Mesenchymal stem cell (in vitro differentiated cells and primary cell): ENCODE measurements at regions not wholly inside any gene's neighbourhood (a gene's known extent, or its start where the extent isn't known, plus 50 kb on each side); places are given as distances from the start of the nearest gene placed in this dataset.

ENCODE experiments used
- DNase-seq: peaks from one replicate; pipeline ENCODE4 v3.0.0-alpha.2; 2013
- H2AFZ ChIP-seq: one replicate; pipeline ENCODE4 v1.6.1; 2013; ENCODE audit warnings: low read depth, mild to moderate bottlenecking, control low read depth, inconsistent platforms, low read length, moderate library complexity
- H2AK5ac ChIP-seq: 2 replicates; pipeline ENCODE4 v1.6.1; 2013; ENCODE audit warnings: low read length, moderate library complexity, mild to moderate bottlenecking, inconsistent platforms; ENCODE audit not compliant: severe bottlenecking
- H2BK120ac ChIP-seq: one replicate; pipeline ENCODE4 v1.6.1; 2013; ENCODE audit warnings: low read depth, mild to moderate bottlenecking, inconsistent platforms, low read length, moderate library complexity
- H2BK12ac ChIP-seq, 2 experiments: one replicate each; pipeline ENCODE4 v1.6.1; 2013; ENCODE audit warnings: inconsistent platforms in 2 of 2, low read length in 2 of 2, mild to moderate bottlenecking in 2 of 2, moderate library complexity in 2 of 2, control low read depth in 1 of 2
- H2BK15ac ChIP-seq: one replicate; pipeline ENCODE4 v1.6.1; 2013; ENCODE audit warnings: mild to moderate bottlenecking, low read depth, inconsistent platforms; ENCODE audit not compliant: poor library complexity, severe bottlenecking
- H2BK5ac ChIP-seq: 2 replicates; pipeline ENCODE4 v1.6.1; 2013; ENCODE audit warnings: low read depth, mild to moderate bottlenecking, low read length, control low read depth, inconsistent platforms; ENCODE audit not compliant: poor library complexity, severe bottlenecking
- H3K14ac ChIP-seq, 2 experiments: one replicate each; pipeline ENCODE4 v1.6.1; 2013; ENCODE audit warnings: inconsistent platforms in 2 of 2, low read length in 2 of 2, control low read depth in 1 of 2, mild to moderate bottlenecking in 1 of 2, moderate library complexity in 1 of 2
- H3K18ac ChIP-seq, 2 experiments: one replicate each; pipeline ENCODE4 v1.6.1; 2013; ENCODE audit warnings: inconsistent platforms in 2 of 2, low read length in 2 of 2, control low read depth in 1 of 2, low read depth in 1 of 2, mild to moderate bottlenecking in 1 of 2
- H3K23ac ChIP-seq, 2 experiments: one replicate each; pipeline ENCODE4 v1.6.1; 2013; ENCODE audit warnings: inconsistent platforms in 2 of 2, low read length in 2 of 2, mild to moderate bottlenecking in 2 of 2, moderate library complexity in 2 of 2, control low read depth in 1 of 2
- H3K27ac ChIP-seq: 2 replicates; pipeline ENCODE4 v1.5.1; 2013; ENCODE audit warnings: mild to moderate bottlenecking, moderate library complexity, low read length, control low read depth, inconsistent platforms; ENCODE audit not compliant: poor library complexity, severe bottlenecking
- H3K27me3 ChIP-seq, 2 experiments: 2 replicates each; pipeline versions ENCODE4 v1.6.1 to v1.7.0; 2013; ENCODE audit warnings: low read length in 2 of 2, mild to moderate bottlenecking in 2 of 2, moderate library complexity in 2 of 2, control low read depth in 1 of 2, inconsistent platforms in 1 of 2; ENCODE audit not compliant: control insufficient read depth in 1 of 2, insufficient read depth in 1 of 2
- H3K36me3 ChIP-seq, 2 experiments: 2 replicates each; pipeline versions ENCODE4 v1.6.1 to v1.7.0; 2013; ENCODE audit warnings: low read length in 2 of 2, control low read depth in 1 of 2, inconsistent platforms in 1 of 2, low read depth in 1 of 2, mild to moderate bottlenecking in 1 of 2; ENCODE audit not compliant: insufficient read depth in 2 of 2, control insufficient read depth in 1 of 2
- H3K4ac ChIP-seq, 2 experiments: one replicate each; pipeline ENCODE4 v1.6.1; 2013; ENCODE audit warnings: inconsistent platforms in 2 of 2, low read length in 2 of 2, mild to moderate bottlenecking in 2 of 2, moderate library complexity in 2 of 2, control low read depth in 1 of 2, low read depth in 1 of 2
- H3K4me1 ChIP-seq: 2 replicates; pipeline ENCODE4 v1.6.1; 2013; ENCODE audit warnings: low read depth, low read length, control low read depth; ENCODE audit not compliant: control insufficient read depth, insufficient read depth
- H3K4me2 ChIP-seq: 2 replicates; pipeline ENCODE4 v1.6.1; 2013; ENCODE audit warnings: low read length, mild to moderate bottlenecking, inconsistent platforms; ENCODE audit not compliant: poor library complexity, severe bottlenecking
- H3K4me3 ChIP-seq, 2 experiments: 2 replicates each; pipeline versions ENCODE4 v1.5.1 to v1.7.0; 2013; ENCODE audit warnings: low read length in 2 of 2, mild to moderate bottlenecking in 2 of 2, control low read depth in 1 of 2, low read depth in 1 of 2; ENCODE audit not compliant: insufficient read depth in 1 of 2
- H3K79me1 ChIP-seq: replicated peaks from 2 replicates; pipeline ENCODE4 v1.6.1; 2013; ENCODE audit warnings: mild to moderate bottlenecking, control low read depth, low read length, inconsistent platforms; ENCODE audit not compliant: poor library complexity, severe bottlenecking
- H3K9ac ChIP-seq: 2 replicates; pipeline ENCODE4 v1.7.0; 2013; ENCODE audit warnings: mild to moderate bottlenecking, low read length, moderate library complexity
- H3K9me3 ChIP-seq: 2 replicates; pipeline ENCODE4 v1.7.0; 2013; ENCODE audit warnings: mild to moderate bottlenecking, low read length; ENCODE audit not compliant: control insufficient read depth
- H4K8ac ChIP-seq: one replicate; pipeline ENCODE4 v1.6.1; 2013; ENCODE audit warnings: inconsistent platforms, mild to moderate bottlenecking, low read length, moderate library complexity
- H4K91ac ChIP-seq: one replicate; pipeline ENCODE4 v1.6.1; 2013; ENCODE audit warnings: mild to moderate bottlenecking, low read length, inconsistent platforms
- WGBS: methylation state at CpG from one replicate; pipeline ENCODE4 v1.1.7; 2013; ENCODE audit warnings: mixed read lengths; 5-methylcytosine and 5-hydroxymethylcytosine counted together

DNA sequence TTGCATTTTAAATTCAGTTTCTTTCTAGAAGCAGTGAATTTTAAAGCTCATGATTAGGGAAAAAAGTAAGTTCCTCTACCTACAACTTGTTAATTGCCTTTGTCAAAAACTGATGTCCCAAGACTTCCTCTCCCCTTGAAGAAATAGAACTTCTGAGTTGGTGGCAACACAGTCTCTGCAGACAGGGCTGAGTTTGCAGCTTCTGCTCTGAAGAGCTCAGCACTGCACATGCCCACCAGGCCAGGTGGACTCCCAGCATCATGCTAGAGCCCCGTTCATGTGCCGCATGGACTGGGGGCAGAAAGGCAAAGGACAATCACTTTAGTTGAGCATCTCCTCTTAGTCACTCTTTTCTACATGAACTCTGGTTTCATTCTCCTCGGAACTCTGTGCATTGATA lies 620.1 kb downstream of the VRK1 start:
- no peak overlapping the region for H2AFZ ChIP-seq
- no peak overlapping the region for H3K9ac ChIP-seq
- no peak overlapping the region for H2AK5ac ChIP-seq
- H4K91ac ChIP-seq, result no peak overlapping the region
- no peak overlapping the region for H2BK120ac ChIP-seq
- no peak overlapping the region for H3K27ac ChIP-seq
- peaks cover 3 to 31% of the 10 kb centered on the region in 2 experiments for H3K27me3 ChIP-seq
- no peak overlapping the region for H3K4me2 ChIP-seq
- H3K36me3 ChIP-seq, result no peaks in the 10 kb centered on the region
- no peaks in the 10 kb centered on the region for H3K4me1 ChIP-seq
- H2BK15ac ChIP-seq, result no peak overlapping the region
- H3K23ac ChIP-seq, result no peak overlapping the region
- H3K79me1 ChIP-seq, result no peaks in the 10 kb centered on the region
- H3K18ac ChIP-seq, result no peak overlapping the region
- no peak overlapping the region for H2BK5ac ChIP-seq
- H3K4ac ChIP-seq, result no peak overlapping the region
- no peak overlapping the region for H4K8ac ChIP-seq
- no peak overlapping the region for H3K4me3 ChIP-seq
- no peaks in the 10 kb centered on the region for H3K9me3 ChIP-seq
- WGBS, result 100% methylated on average over 2 of the region's 3 CpGs
- no peak overlapping the region for H2BK12ac ChIP-seq
- no peak for DNase-seq
- H3K14ac ChIP-seq, result no peak overlapping the region

DNA sequence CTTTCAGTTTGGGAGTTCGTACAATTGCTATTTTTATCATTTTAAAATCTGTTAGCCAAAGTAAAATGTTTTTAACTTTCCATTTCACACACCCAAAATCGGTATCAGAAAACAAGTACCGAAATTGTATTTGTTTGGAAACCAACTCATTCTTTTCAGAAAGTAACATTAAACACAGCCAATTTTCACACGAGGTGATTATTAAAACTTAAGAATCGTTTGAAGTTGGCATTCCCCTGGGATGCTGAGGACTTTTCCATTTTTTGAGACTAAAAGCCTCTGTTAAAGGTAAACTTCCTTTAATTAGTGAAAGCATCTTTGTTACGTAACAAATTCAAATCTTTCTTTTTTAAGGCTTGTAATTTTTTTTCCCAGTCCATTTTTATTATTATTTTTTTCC lies 623.0 kb downstream of the VRK1 start:
- Histone ChIP-seq H2AK5ac (no peak overlapping the region), H3K23ac (no peak overlapping the region), H3K9ac (no peak overlapping the region), H2BK15ac (no peak overlapping the region), H3K4ac (no peak overlapping the region), H3K9me3 (no peaks in the 10 kb centered on the region), H2BK120ac (no peak overlapping the region), H3K4me2 (no peak overlapping the region), H2BK12ac (no peak overlapping the region), H3K18ac (no peak overlapping the region), H3K79me1 (no peaks in the 10 kb centered on the region), H3K4me1 (no peaks in the 10 kb centered on the region), H3K36me3 (no peaks in the 10 kb centered on the region), H4K91ac (no peak overlapping the region), H3K27me3 (peaks cover 0 to 6% of the 10 kb centered on the region in 2 experiments), H3K4me3 (no peak overlapping the region), H2AFZ (no peak overlapping the region), H4K8ac (no peak overlapping the region), H2BK5ac (no peak overlapping the region), H3K14ac (no peak overlapping the region), H3K27ac (no peak overlapping the region)
- no peak for DNase-seq
- WGBS, result 73% methylated on average over 4 of the region's 6 CpGs

DNA sequence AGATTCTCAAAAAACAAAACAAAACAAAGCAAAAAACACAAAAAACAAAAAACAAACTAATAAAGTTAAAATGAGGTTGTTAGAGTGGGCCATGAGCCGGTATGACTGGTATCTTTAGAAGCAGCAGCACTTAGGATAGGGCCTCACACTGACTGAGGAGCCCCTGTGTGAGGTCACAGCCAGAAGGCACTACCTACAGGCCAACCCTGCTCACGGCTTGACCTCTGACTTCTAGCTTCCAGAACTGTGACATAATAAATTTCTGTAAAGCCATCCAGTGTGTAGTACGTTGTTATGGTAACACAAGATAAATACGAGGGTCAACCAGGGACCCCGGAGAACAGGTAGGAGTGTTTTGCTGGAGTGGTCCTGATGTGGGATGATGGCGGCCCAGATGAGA lies 629.6 kb downstream of the VRK1 start:
- Histone ChIP-seq H2AFZ (no peak overlapping the region), H2BK15ac (no peak overlapping the region), H3K4ac (no peak overlapping the region), H3K14ac (no peak overlapping the region), H3K18ac (no peak overlapping the region), H2AK5ac (no peak overlapping the region), H3K27ac (no peak overlapping the region), H2BK5ac (no peak overlapping the region), H3K4me3 (no peak overlapping the region), H3K27me3 (no peaks in the 10 kb centered on the region), H3K4me1 (no peaks in the 10 kb centered on the region), H3K79me1 (no peaks in the 10 kb centered on the region), H3K4me2 (no peak overlapping the region), H3K36me3 (no peaks in the 10 kb centered on the region), H4K91ac (no peak overlapping the region), H2BK120ac (no peak overlapping the region), H3K23ac (no peak overlapping the region), H4K8ac (no peak overlapping the region), H3K9ac (no peak overlapping the region), H3K9me3 (peaks cover 11% of the 10 kb centered on the region), H2BK12ac (no peak overlapping the region)
- no peak for DNase-seq
- WGBS, result 79% methylated on average over 6 of the region's 6 CpGs

DNA sequence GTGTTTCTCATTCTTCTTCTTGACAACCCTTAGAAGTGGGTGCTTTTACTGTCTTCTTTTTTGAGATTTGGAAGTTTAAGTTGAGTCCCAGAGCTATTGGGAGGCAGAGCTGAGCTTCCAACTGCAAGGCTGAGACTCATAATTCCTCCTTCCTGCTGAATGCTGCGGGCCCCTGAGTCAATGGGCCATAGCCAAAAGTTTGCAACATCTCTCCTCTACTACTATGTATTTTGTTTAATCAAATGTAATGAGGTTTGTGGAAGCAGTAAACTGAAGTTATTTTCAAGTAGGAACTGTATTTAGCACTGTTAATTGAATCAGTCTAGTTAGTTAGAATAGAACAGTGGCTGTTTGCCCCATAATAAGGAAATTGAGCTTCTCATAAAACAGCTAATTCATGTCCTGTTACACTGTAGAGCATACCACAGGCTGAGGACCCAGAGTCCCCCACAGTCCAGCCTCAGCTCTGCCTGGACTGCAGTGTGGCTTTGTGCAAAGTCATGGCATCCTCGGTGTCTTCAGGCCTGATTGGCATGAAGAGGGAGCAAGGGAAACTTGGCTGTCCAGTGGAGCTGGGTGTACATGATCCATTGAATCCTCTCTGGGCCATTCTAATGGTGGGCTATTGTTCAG lies 631.7 kb downstream of the VRK1 start:
- 53% methylated on average over 1 of the region's 2 CpGs for WGBS
- H3K4ac ChIP-seq, result no peak overlapping the region
- DNase-seq, result no peak
- no peak overlapping the region for H2BK120ac ChIP-seq
- H3K27ac ChIP-seq, result no peak overlapping the region
- H2AK5ac ChIP-seq, result no peak overlapping the region
- no peak overlapping the region for H2AFZ ChIP-seq
- H3K9me3 ChIP-seq, result peaks cover 13% of the 10 kb centered on the region
- H4K91ac ChIP-seq, result no peak overlapping the region
- H3K14ac ChIP-seq, result no peak overlapping the region
- H3K9ac ChIP-seq, result no peak overlapping the region
- H2BK12ac ChIP-seq, result no peak overlapping the region
- no peaks in the 10 kb centered on the region for H3K4me1 ChIP-seq
- H3K27me3 ChIP-seq, result no peaks in the 10 kb centered on the region
- no peak overlapping the region for H3K23ac ChIP-seq
- H3K18ac ChIP-seq, result no peak overlapping the region
- H3K4me2 ChIP-seq, result no peak overlapping the region
- no peak overlapping the region for H2BK15ac ChIP-seq
- H3K36me3 ChIP-seq, result no peaks in the 10 kb centered on the region
- no peaks in the 10 kb centered on the region for H3K79me1 ChIP-seq
- no peak overlapping the region for H4K8ac ChIP-seq
- H3K4me3 ChIP-seq, result no peak overlapping the region
- H2BK5ac ChIP-seq, result no peak overlapping the region
